GM18867 (cell line): ENCODE measurements at regions not wholly inside any gene's neighbourhood (a gene's known extent, or its start where the extent isn't known, plus 50 kb on each side); places are given as distances from the start of the nearest gene placed in this dataset.
"Not testable (repeated sequence)": the region's sequence is repeated elsewhere in the genome, so short reads cannot be mapped to it uniquely, and the experiment has no call there.

Source experiments
- ATAC-seq: cut with Tn5 transposase; IDR thresholded peaks from one replicate; pipeline ENCODE4 v1.9.1; 2021; ENCODE audit warnings: mild to moderate bottlenecking, moderate library complexity; ENCODE audit not compliant: unreplicated experiment

GRCh38 chr2:434625-435024 lies 146.7 kb upstream of the ALKAL2 start:
- no peak for ATAC-seq

- ATAC-seq = no peak
Observed at GRCh38 chr2:433216-433615, 145.3 kb upstream of the ALKAL2 start.

GRCh38 chr2:430291-431040 lies 142.6 kb upstream of the ALKAL2 start:
- ATAC-seq = no peak

- no peak for ATAC-seq
Observed at GRCh38 chr2:429575-430254, 141.8 kb upstream of the ALKAL2 start.

- no peak for ATAC-seq
Observed at GRCh38 chr2:429142-429541, 141.3 kb upstream of the ALKAL2 start.

- ATAC-seq = no peak
Observed at GRCh38 chr2:428591-428990, 140.7 kb upstream of the ALKAL2 start.

GRCh38 chr2:426696-427095 lies 138.8 kb upstream of the ALKAL2 start:
- not testable (repeated sequence) for ATAC-seq

- ATAC-seq = no peak
Observed at GRCh38 chr2:425947-426346, 138.1 kb upstream of the ALKAL2 start.

- no peak for ATAC-seq
Observed at GRCh38 chr2:425243-425642, 137.4 kb upstream of the ALKAL2 start.

- ATAC-seq = no peak
Observed at GRCh38 chr2:424306-425171, 136.6 kb upstream of the ALKAL2 start.

GRCh38 chr2:423479-423878 lies 135.6 kb upstream of the ALKAL2 start:
- ATAC-seq = no peak

- no peak for ATAC-seq
Observed at GRCh38 chr2:422676-423435, 135.0 kb upstream of the ALKAL2 start.

GRCh38 chr2:421406-421805 lies 133.5 kb upstream of the ALKAL2 start:
- no peak for ATAC-seq

- no peak for ATAC-seq
Observed at GRCh38 chr2:419687-420317, 131.9 kb upstream of the ALKAL2 start.

- ATAC-seq = no peak
Observed at GRCh38 chr2:417662-418061, 129.8 kb upstream of the ALKAL2 start.

GRCh38 chr2:417006-417405 lies 129.1 kb upstream of the ALKAL2 start:
- ATAC-seq = no peak

- ATAC-seq = no peak
Observed at GRCh38 chr2:415986-416610, 128.2 kb upstream of the ALKAL2 start.

- no peak for ATAC-seq
Observed at GRCh38 chr2:409523-409922, 121.6 kb upstream of the ALKAL2 start.

GRCh38 chr2:407630-408029 lies 119.7 kb upstream of the ALKAL2 start:
- no peak for ATAC-seq

GRCh38 chr2:406876-407275 lies 119.0 kb upstream of the ALKAL2 start:
- ATAC-seq = no peak
